Adipocyte (in vitro differentiated cells): ENCODE measurements at regions not wholly inside any gene's neighbourhood (a gene's known extent, or its start where the extent isn't known, plus 50 kb on each side); places are given as distances from the start of the nearest gene placed in this dataset.
A peak's percentile ranks its signal among the peaks of the same experiment; 100 is the strongest.
"Not testable (repeated sequence)": the region's sequence is repeated elsewhere in the genome, so short reads cannot be mapped to it uniquely, and the experiment has no call there.

Source experiments
- DNase-seq: peaks from one replicate; pipeline ENCODE4 v3.0.0-alpha.2; 2015; ENCODE audit warnings: low read depth
- H3K27me3 ChIP-seq: replicated peaks from 2 replicates; pipeline ENCODE4 v1.7.0; 2013; ENCODE audit warnings: mild to moderate bottlenecking, low read length, moderate library complexity; ENCODE audit not compliant: control insufficient read depth, insufficient read depth
- H3K36me3 ChIP-seq: 2 replicates; pipeline ENCODE4 v1.7.0; 2013; ENCODE audit warnings: low read length, mild to moderate bottlenecking, moderate library complexity; ENCODE audit not compliant: control insufficient read depth, insufficient read depth, severe bottlenecking
- H3K4me1 ChIP-seq: 2 replicates; pipeline ENCODE4 v1.7.0; 2013; ENCODE audit warnings: mild to moderate bottlenecking, low read length, moderate library complexity; ENCODE audit not compliant: control insufficient read depth, insufficient read depth
- H3K4me3 ChIP-seq: 2 replicates; pipeline ENCODE4 v1.7.0; 2013; ENCODE audit warnings: mild to moderate bottlenecking, low read length, moderate library complexity
- H3K9ac ChIP-seq: 2 replicates; pipeline ENCODE4 v1.7.0; 2013; ENCODE audit warnings: mild to moderate bottlenecking, low read length, moderate library complexity
- H3K9me3 ChIP-seq: 2 replicates; pipeline ENCODE4 v1.7.0; 2013; ENCODE audit warnings: mild to moderate bottlenecking, low read length, moderate library complexity; ENCODE audit not compliant: control insufficient read depth

DNA sequence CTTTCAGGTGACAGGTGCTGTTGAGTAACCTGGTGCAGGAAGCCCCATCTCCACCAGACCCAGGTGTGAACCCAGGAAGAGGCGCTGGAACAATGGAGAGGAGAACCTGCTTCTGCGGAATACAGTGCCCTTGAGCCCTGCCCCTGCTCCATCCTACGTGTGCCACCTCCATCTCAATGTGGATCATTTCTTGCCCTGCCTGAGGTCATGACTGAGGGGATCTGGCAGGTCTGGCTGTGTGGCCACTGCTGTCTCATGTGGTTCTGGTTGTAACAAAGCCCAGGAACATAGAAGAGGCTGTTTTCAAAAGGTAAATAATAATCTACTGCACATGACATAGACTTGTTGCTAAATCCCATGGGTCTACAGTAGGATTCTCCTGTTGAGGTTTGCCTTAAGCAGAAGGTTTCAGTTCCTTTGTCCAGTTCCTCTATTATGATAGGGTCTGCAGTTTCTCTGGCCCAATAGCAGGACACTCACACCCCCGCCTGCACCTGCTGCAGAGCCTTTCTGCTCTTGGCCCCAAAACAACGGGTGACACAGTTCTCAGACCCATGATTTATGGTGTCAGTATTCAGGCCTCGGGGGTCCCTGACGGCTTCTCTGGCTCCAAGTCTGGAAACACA lies 113.5 kb upstream of the IGLL5 start:
- no peak overlapping the region for H3K9ac ChIP-seq
- no peak overlapping the region for H3K4me3 ChIP-seq
- H3K27me3 ChIP-seq: peaks cover 26% of the 10 kb centered on the region
- H3K4me1 ChIP-seq: peaks cover 16% of the 10 kb centered on the region
- peaks cover 4% of the 10 kb centered on the region for H3K9me3 ChIP-seq
- H3K36me3 ChIP-seq: no peaks in the 10 kb centered on the region
- no peak for DNase-seq

- not testable (repeated sequence) for H3K4me3 ChIP-seq, H3K9ac ChIP-seq, H3K9me3 ChIP-seq, H3K36me3 ChIP-seq, DNase-seq
- Histone ChIP-seq H3K4me1 (peaks cover 16% of the 10 kb centered on the region), H3K27me3 (peaks cover 23% of the 10 kb centered on the region)
Measured at GRCh38 chr22:22774762-22775161, 112.9 kb upstream of the IGLL5 start.

- Histone ChIP-seq H3K9ac (no peak overlapping the region), H3K27me3 (peaks cover 23% of the 10 kb centered on the region), H3K9me3 (no peaks in the 10 kb centered on the region), H3K4me1 (peaks cover 6% of the 10 kb centered on the region), H3K4me3 (no peak overlapping the region), H3K36me3 (no peaks in the 10 kb centered on the region)
- DNase-seq: no peak
Measured at GRCh38 chr22:22776121-22776520, 111.5 kb upstream of the IGLL5 start.

GRCh38 chr22:22779213-22779612 lies 108.4 kb upstream of the IGLL5 start:
- no peaks in the 10 kb centered on the region for H3K9me3 ChIP-seq
- no peaks in the 10 kb centered on the region for H3K36me3 ChIP-seq
- no peaks in the 10 kb centered on the region for H3K4me1 ChIP-seq
- no peak overlapping the region for H3K4me3 ChIP-seq
- DNase-seq: no peak
- H3K27me3 ChIP-seq: peaks cover 16% of the 10 kb centered on the region
- H3K9ac ChIP-seq: no peak overlapping the region

- H3K9me3 ChIP-seq: no peaks in the 10 kb centered on the region
- H3K4me3 ChIP-seq: no peak overlapping the region
- H3K4me1 ChIP-seq: no peaks in the 10 kb centered on the region
- no peaks in the 10 kb centered on the region for H3K36me3 ChIP-seq
- no peak for DNase-seq
- peaks cover 28% of the 10 kb centered on the region for H3K27me3 ChIP-seq
- no peak overlapping the region for H3K9ac ChIP-seq
Measured at GRCh38 chr22:22783575-22783974, 104.0 kb upstream of the IGLL5 start.

GRCh38 chr22:22784249-22785039 lies 103.2 kb upstream of the IGLL5 start:
- no peak overlapping the region for H3K9ac ChIP-seq
- no peaks in the 10 kb centered on the region for H3K9me3 ChIP-seq
- H3K36me3 ChIP-seq: no peaks in the 10 kb centered on the region
- no peak for DNase-seq
- peaks cover 28% of the 10 kb centered on the region for H3K27me3 ChIP-seq
- no peak overlapping the region for H3K4me3 ChIP-seq
- no peaks in the 10 kb centered on the region for H3K4me1 ChIP-seq

DNA sequence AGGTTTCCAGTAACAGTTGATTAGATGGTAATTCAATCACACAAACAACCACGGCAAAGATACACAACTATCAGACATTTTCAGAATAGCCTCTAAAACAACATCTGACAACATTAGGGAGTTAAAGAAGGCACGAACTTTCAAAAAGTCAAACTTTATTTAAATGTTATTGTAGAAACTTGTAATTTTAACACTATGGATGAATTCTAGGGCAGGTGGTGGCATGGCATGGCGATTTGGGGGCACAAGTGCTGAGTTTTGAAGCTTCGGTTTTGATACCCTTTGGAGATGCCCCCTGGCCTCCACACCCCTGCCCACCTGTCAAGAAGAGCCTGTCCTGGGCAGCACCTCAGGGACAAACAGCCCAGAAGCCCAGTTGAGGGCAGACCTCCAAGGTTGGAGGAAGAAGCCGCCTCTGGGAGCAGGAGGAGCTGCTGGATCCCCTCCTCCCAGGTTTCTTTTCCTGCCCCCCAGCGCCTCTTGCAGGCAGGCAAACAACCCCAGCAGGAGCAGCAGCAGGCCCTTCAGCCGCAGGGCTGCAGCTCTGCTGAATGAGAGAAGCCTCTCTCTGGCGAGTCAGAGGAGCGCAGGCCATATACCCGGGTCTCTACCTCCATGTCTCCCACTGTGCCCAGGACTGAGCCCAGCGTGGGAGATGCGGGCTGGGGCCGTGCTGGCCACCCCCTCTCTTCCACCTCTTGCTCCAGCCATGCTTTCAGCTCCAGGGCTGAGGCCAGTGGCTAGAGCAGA lies 102.1 kb upstream of the IGLL5 start:
- no peak overlapping the region for H3K4me3 ChIP-seq
- H3K9me3 ChIP-seq: no peaks in the 10 kb centered on the region
- H3K36me3 ChIP-seq: no peaks in the 10 kb centered on the region
- H3K4me1 ChIP-seq: no peaks in the 10 kb centered on the region
- H3K9ac ChIP-seq: no peak overlapping the region
- DNase-seq: no peak
- peaks cover 28% of the 10 kb centered on the region for H3K27me3 ChIP-seq

DNA sequence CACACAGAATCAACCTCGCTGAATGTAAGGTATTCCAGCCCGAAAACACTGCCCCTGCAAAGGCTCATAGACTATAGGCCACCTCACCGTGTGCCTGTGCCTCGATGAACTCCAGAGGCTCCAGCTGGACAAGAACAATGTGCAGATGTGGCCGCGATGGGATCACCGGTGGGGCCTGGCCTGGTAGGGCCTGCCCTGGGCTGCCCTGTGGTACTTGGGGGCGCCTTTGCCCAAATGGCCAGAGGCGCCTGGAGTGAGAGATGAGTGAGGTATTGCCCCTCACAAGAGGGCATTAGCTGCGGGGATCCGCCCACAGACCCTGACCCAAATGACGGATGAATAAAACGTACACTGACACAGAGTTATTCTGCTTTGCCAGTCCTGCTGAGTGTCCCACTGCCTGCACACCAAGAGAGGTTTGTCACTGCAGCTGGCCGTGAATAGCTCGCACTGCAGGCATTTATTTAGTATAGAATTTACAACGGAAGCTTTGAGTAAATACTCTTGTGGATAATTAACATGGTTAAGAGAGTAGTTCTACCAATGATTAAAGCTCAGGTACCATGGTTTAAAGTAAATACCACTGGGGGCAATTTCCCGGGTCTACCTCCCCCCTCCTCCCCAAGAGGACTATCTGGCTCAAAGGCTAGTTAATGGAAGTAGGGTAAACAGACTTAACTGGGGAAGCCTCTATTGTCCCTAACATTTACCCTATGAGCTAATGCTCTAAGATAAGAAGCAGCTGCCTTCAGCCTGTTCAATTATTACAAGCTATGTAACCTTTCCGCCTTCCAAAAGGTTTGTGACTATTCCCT lies 101.1 kb upstream of the IGLL5 start:
- Histone ChIP-seq H3K36me3 (no peaks in the 10 kb centered on the region), H3K27me3 (peaks cover 30% of the 10 kb centered on the region), H3K9ac (no peak overlapping the region), H3K4me1 (no peaks in the 10 kb centered on the region), H3K4me3 (no peak overlapping the region), H3K9me3 (no peaks in the 10 kb centered on the region)
- no peak for DNase-seq

GRCh38 chr22:22787151-22787550 lies 100.5 kb upstream of the IGLL5 start:
- no peaks in the 10 kb centered on the region for H3K4me1 ChIP-seq
- H3K9me3 ChIP-seq: no peaks in the 10 kb centered on the region
- H3K36me3 ChIP-seq: no peaks in the 10 kb centered on the region
- H3K4me3 ChIP-seq: no peak overlapping the region
- no peak for DNase-seq
- H3K9ac ChIP-seq: no peak overlapping the region
- peaks cover 33% of the 10 kb centered on the region for H3K27me3 ChIP-seq

GRCh38 chr22:22787786-22788459 lies 99.7 kb upstream of the IGLL5 start:
- no peaks in the 10 kb centered on the region for H3K9me3 ChIP-seq
- no peaks in the 10 kb centered on the region for H3K36me3 ChIP-seq
- H3K9ac ChIP-seq: no peak overlapping the region
- H3K4me1 ChIP-seq: no peaks in the 10 kb centered on the region
- H3K4me3 ChIP-seq: no peak overlapping the region
- DNase-seq: peak; percentile 48
- peaks cover 33% of the 10 kb centered on the region for H3K27me3 ChIP-seq
